ENCODE measurements at regions not wholly inside any gene's neighbourhood (a gene's known extent, or its start where the extent isn't known, plus 50 kb on each side); places are given as distances from the start of the nearest gene placed in this dataset.

GRCh38 chr7:130963339-130963738 is 229.3 kb upstream of the KLF14 start:
- Histone ChIP-seq H3K9me3 (no peaks in the 10 kb centered on the region), H3K27me3 (no peaks in the 10 kb centered on the region), H3K4me1 (peaks cover 27% of the 10 kb centered on the region), H3K4me3 (no peak overlapping the region), H3K27ac (no peak overlapping the region), H3K36me3 (ENCODE audit: low read depth, missing control alignments) (no peaks in the 10 kb centered on the region)
- no peak for DNase-seq
- WGBS, 2 donors: 62 to 81% methylated on average over 5 of the region's 5 CpGs
- no peak for TF ChIP-seq POLR2A (IDR thresholded peaks at IDR 0.05)
- no peak for TF ChIP-seq CTCF (IDR thresholded peaks at IDR 0.05)
- intact Hi-C loops (cut with DNase I; ENCODE audit: low total_unique reads): no loop called here

DNA sequence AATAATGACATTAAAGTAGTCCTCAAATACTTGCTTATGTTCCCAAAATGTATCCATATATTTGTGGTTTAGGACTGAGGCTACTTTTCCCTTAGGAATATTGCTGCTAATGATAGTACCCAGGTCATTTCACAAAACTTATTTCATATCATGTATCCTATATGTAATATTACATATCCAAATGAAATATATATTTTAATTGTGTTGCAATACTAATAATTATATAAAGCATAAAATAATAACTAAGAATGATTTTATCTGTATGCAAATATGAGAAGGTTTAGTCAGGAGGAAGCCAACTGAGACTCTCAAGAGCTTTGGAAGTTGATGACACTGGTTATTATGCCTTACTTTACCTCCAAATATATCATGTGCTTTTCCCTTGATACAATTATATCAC is 231.5 kb upstream of the KLF14 start:
- no peak overlapping the region for H3K4me3 ChIP-seq
- no peaks in the 10 kb centered on the region for H3K9me3 ChIP-seq
- DNase-seq: no peak
- no peak overlapping the region for H3K27ac ChIP-seq
- peaks cover 19% of the 10 kb centered on the region for H3K4me1 ChIP-seq
- H3K27me3 ChIP-seq: no peaks in the 10 kb centered on the region
- no peaks in the 10 kb centered on the region for H3K36me3 ChIP-seq (ENCODE audit: low read depth, missing control alignments)
- no peak for TF ChIP-seq POLR2A (IDR thresholded peaks at IDR 0.05)
- TF ChIP-seq CTCF (IDR thresholded peaks at IDR 0.05): no peak
- intact Hi-C loops (cut with DNase I; ENCODE audit: low total_unique reads): no loop called here

DNA sequence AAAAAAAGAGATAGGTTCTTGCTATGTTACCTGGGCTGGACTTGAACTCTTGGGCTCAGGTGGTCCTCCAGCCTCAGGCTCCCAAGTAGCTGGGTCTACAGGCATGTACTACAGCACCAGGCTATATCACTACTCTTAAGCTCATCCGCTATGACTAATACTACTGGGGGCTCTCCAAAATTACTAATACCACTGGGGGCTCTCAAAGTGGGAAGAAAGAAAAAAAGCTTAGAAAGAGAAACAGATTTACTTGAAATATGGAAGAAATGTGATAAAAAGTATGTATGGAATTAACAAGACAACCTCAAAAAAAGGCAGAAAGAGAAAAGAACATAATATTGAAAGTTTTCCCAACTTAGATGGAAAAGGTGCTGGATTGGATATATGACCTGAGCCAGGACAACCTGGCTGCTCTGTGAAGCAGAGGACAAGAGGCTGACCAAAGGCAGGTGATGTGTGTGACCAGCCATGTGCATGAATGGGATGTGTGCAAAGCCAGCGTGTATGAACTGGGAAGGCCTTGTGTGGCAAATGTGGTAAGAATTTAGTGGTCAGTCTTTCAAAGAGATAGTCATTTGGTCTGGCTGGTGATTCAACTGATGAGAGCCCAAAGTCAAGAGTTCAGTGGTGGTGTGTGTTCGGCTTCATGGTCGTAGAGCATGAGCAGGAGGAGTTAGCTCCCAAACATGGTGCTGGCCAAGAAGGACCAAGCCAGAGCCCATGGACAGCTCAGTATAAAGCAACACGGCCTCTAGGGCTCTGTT is 232.4 kb upstream of the KLF14 start:
- Histone ChIP-seq H3K4me3 (no peak overlapping the region), H3K36me3 (ENCODE audit: low read depth, missing control alignments) (no peaks in the 10 kb centered on the region), H3K4me1 (peaks cover 18% of the 10 kb centered on the region), H3K9me3 (no peaks in the 10 kb centered on the region), H3K27me3 (no peaks in the 10 kb centered on the region), H3K27ac (no peak overlapping the region)
- DNase-seq: no peak
- TF ChIP-seq CTCF (IDR thresholded peaks at IDR 0.05) (no peak), POLR2A (IDR thresholded peaks at IDR 0.05) (no peak)
- intact Hi-C loops (cut with DNase I; ENCODE audit: low total_unique reads): no loop called here
- WGBS, 2 donors: 92 to 97% methylated on average over 5 of the region's 5 CpGs

DNA sequence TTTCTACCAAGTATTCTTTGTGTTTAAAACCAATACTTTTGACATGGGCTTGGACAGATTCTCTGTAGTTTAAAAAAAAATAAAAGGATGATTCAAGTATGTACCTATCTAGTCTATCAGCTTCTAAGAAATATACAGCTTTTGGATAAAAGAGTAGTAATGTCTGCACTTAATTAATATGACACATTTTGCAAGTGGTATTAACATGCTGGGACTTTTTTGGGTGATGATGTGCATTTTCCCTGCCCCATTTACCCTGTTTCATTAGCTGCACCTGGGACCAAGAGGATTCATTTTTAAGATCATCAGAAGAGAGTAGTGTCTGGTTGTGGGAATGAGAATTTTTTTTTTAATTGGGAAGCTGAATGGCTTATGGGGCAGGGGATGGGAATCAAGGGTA is 236.2 kb upstream of the KLF14 start:
- Histone ChIP-seq H3K4me1 (peaks cover 7% of the 10 kb centered on the region), H3K9me3 (no peaks in the 10 kb centered on the region), H3K4me3 (no peak overlapping the region), H3K27me3 (no peaks in the 10 kb centered on the region), H3K36me3 (ENCODE audit: low read depth, missing control alignments) (no peaks in the 10 kb centered on the region), H3K27ac (peak overlapping the region in 1 of 2 donors; percentile 41)
- DNase-seq: no peak
- intact Hi-C loops (cut with DNase I; ENCODE audit: low total_unique reads): no loop called here
- TF ChIP-seq POLR2A (IDR thresholded peaks at IDR 0.05): no peak
- TF ChIP-seq CTCF (IDR thresholded peaks at IDR 0.05): no peak

DNA sequence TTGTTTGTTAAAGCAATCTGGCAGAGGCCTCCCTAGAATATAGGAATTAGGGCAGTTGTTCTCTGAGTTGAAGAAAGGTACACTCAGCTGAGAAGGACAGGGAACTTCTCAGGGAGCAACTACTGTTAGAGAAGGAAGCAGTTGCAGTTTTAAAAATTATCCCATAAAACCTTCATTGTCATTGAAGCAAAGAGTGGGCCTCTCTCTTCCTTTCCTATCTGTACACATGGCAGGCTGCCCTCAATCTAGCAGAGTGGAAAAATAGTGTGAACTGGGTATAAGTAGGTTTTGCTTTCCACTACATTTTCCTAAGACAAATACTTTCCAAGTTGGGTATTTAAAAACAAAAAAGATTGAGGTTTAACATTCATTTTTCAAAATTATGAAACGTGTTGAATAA is 236.7 kb upstream of the KLF14 start:
- 23 to 52% methylated on average over 1 of the region's 1 CpG for WGBS, 2 donors
- TF ChIP-seq POLR2A (IDR thresholded peaks at IDR 0.05) (no peak), CTCF (IDR thresholded peaks at IDR 0.05) (no peak)
- H3K4me3 ChIP-seq: no peak overlapping the region
- H3K27me3 ChIP-seq: no peaks in the 10 kb centered on the region
- intact Hi-C loops (cut with DNase I; ENCODE audit: low total_unique reads): no loop called here
- H3K27ac ChIP-seq: peak overlapping the region in 1 of 2 donors; percentile 41
- no peaks in the 10 kb centered on the region for H3K9me3 ChIP-seq
- H3K4me1 ChIP-seq: peaks cover 7% of the 10 kb centered on the region
- no peaks in the 10 kb centered on the region for H3K36me3 ChIP-seq (ENCODE audit: low read depth, missing control alignments)
- DNase-seq: no peak

Measured in testis (tissue), 2 donors.